ENCODE measurements at regions not wholly inside any gene's neighbourhood (a gene's known extent, or its start where the extent isn't known, plus 50 kb on each side); places are given as distances from the start of the nearest gene placed in this dataset.
"Not testable (repeated sequence)": the region's sequence is repeated elsewhere in the genome, so short reads cannot be mapped to it uniquely, and the experiment has no call there.

GRCh38 chrX:130552444-130553073 is 150.8 kb downstream of the RBMX2 start:
- no peak for DNase-seq

GRCh38 chrX:130555341-130555740 is 153.6 kb downstream of the RBMX2 start:
- DNase-seq: peak; percentile 8

GRCh38 chrX:130555757-130556156 is 154.0 kb downstream of the RBMX2 start:
- no peak for DNase-seq

GRCh38 chrX:130556951-130557350 is 155.2 kb downstream of the RBMX2 start:
- no peak for DNase-seq

GRCh38 chrX:130560544-130560943 is 158.8 kb downstream of the RBMX2 start:
- no peak for DNase-seq

GRCh38 chrX:130561930-130562329 is 160.1 kb downstream of the RBMX2 start:
- DNase-seq: no peak

- no peak for DNase-seq
Observed at GRCh38 chrX:130563476-130563875, 161.7 kb downstream of the RBMX2 start.

- DNase-seq: peak; percentile 14
Observed at GRCh38 chrX:130566028-130566683, 164.4 kb downstream of the RBMX2 start.

- DNase-seq: not testable (repeated sequence)
Observed at GRCh38 chrX:130573030-130573429, 171.2 kb downstream of the RBMX2 start.
